A673 (cell line): ENCODE measurements at regions not wholly inside any gene's neighbourhood (a gene's known extent, or its start where the extent isn't known, plus 50 kb on each side); places are given as distances from the start of the nearest gene placed in this dataset.

Source experiments
- BruUV-seq: library from RNA; stranded (reverse); fragments of 400-500 nt; replicated peaks from 2 replicates; lab custom pipeline; 2021; lab: Mats Ljungman, UMichigan
- CTCF ChIA-PET: fragments of 300-600 bp; sonication (Branson Sonifier 250); formaldehyde crosslinking; loops from one replicate; lab custom pipeline; 2022; ENCODE audit warnings: antibody characterized with exemption; lab: Charles Lee
- POLR2A ChIA-PET: fragments of 300-600 bp; sonication (Branson Sonifier 250); formaldehyde crosslinking; loops from one replicate; lab custom pipeline; 2022; ENCODE audit warnings: antibody characterized with exemption; ENCODE audit not compliant: low non-redundant PET; lab: Charles Lee
- DNase-seq: peaks from one replicate; pipeline ENCODE4 v3.0.0-alpha.2; 2015; ENCODE audit warnings: low spot score
- H3K27ac ChIP-seq: fragments of 200-600 bp; sonication (generic); 2 replicates; pipeline ENCODE4 v1.5.1; 2016; ENCODE audit warnings: mixed run types, low read depth, mild to moderate bottlenecking, mixed read lengths, antibody characterized with exemption, low read length; ENCODE audit not compliant: poor library complexity, severe bottlenecking
- H3K27me3 ChIP-seq: fragments of 200-600 bp; sonication (generic); replicated peaks from 2 replicates; pipeline ENCODE4 v1.6.1; 2017; ENCODE audit warnings: mixed run types, low read depth, mild to moderate bottlenecking, mixed read lengths, antibody characterized with exemption, low read length; ENCODE audit not compliant: insufficient read depth, poor library complexity
- H3K36me3 ChIP-seq: fragments of 200-600 bp; sonication (generic); 2 replicates; pipeline ENCODE4 v1.6.1; 2016; ENCODE audit warnings: mixed run types, mild to moderate bottlenecking, mixed read lengths, antibody characterized with exemption, low read length; ENCODE audit not compliant: insufficient read depth, poor library complexity, severe bottlenecking
- H3K4me1 ChIP-seq: fragments of 200-600 bp; sonication (generic); 2 replicates; pipeline ENCODE4 v1.6.1; 2017; ENCODE audit warnings: mixed run types, mild to moderate bottlenecking, mixed read lengths, antibody characterized with exemption, low read length; ENCODE audit not compliant: insufficient read depth, poor library complexity, severe bottlenecking
- H3K4me3 ChIP-seq: fragments of 200-600 bp; sonication (generic); 2 replicates; pipeline ENCODE4 v1.5.1; 2016; ENCODE audit warnings: low read depth, mixed run types, mild to moderate bottlenecking, mixed read lengths, low read length; ENCODE audit not compliant: poor library complexity, severe bottlenecking
- H3K9me3 ChIP-seq: fragments of 200-600 bp; sonication (generic); 2 replicates; pipeline ENCODE4 v1.6.1; 2016; ENCODE audit warnings: mixed run types, low read depth, mild to moderate bottlenecking, mixed read lengths, antibody characterized with exemption, low read length; ENCODE audit not compliant: poor library complexity, severe bottlenecking
- EZH2 ChIP-seq: fragments of 200-600 bp; sonication (generic); IDR thresholded peaks from 2 replicates; pipeline ENCODE4 v1.6.1; 2017; ENCODE audit warnings: borderline replicate concordance, low read depth, mild to moderate bottlenecking, mixed read lengths, antibody characterized with exemption, low read length; ENCODE audit not compliant: poor library complexity, severe bottlenecking
- intact Hi-C: fragments of 100-400 bp; cut with micrococcal nuclease; formaldehyde crosslinking; loops from one replicate; pipeline ENCODE4 v1.10.0; 2022; ENCODE audit not compliant: unreplicated experiment
- TF ChIP-seq, protein P1 (sequence below): fragments of 300-800, 200-600 bp; sonication (generic); conservative IDR thresholded peaks from 2 replicates; pipeline ENCODE4 v1.5.1; 2017; ENCODE audit warnings: low read depth, mild to moderate bottlenecking, antibody characterized with exemption, low read length, moderate library complexity, mixed read lengths

GRCh38 chr3:82773207-82773606 lies 1011.8 kb upstream of the GBE1 start:
- intact Hi-C loops: no loop called here
- DNase-seq: no peak
- Histone ChIP-seq H3K4me1 (no peaks in the 10 kb centered on the region), H3K4me3 (no peak overlapping the region), H3K9me3 (no peaks in the 10 kb centered on the region), H3K36me3 (no peaks in the 10 kb centered on the region), H3K27me3 (no peaks in the 10 kb centered on the region), H3K27ac (no peak overlapping the region)
- ChIA-PET POLR2A (no interaction called here), CTCF (no interaction called here)
- no peak for TF ChIP-seq EZH2
- TF ChIP-seq, protein P1, sequence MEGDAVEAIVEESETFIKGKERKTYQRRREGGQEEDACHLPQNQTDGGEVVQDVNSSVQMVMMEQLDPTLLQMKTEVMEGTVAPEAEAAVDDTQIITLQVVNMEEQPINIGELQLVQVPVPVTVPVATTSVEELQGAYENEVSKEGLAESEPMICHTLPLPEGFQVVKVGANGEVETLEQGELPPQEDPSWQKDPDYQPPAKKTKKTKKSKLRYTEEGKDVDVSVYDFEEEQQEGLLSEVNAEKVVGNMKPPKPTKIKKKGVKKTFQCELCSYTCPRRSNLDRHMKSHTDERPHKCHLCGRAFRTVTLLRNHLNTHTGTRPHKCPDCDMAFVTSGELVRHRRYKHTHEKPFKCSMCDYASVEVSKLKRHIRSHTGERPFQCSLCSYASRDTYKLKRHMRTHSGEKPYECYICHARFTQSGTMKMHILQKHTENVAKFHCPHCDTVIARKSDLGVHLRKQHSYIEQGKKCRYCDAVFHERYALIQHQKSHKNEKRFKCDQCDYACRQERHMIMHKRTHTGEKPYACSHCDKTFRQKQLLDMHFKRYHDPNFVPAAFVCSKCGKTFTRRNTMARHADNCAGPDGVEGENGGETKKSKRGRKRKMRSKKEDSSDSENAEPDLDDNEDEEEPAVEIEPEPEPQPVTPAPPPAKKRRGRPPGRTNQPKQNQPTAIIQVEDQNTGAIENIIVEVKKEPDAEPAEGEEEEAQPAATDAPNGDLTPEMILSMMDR: no peak
- no TSS peak for BruUV-seq

DNA sequence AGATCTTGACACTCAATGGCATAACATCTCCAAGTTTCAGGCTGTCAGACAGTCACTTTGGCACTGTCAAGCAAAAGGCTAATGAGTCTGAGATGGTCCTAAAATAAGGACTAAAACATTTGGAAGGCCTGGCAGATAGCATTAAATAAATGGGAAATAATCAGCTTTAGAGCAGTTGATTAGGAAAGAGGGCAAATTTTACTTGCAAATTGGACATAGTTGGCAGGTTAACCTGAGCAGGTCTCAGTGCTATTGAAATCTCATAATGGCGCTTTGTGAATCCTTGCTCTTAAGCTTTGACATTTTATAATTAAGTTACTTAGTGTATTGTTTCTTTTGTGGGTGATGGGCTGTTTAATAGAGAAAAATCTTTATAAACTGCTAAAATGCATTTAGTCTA lies 1003.1 kb upstream of the GBE1 start:
- CTCF ChIA-PET: no interaction called here
- POLR2A ChIA-PET: no interaction called here
- no peak overlapping the region for H3K27ac ChIP-seq
- no peaks in the 10 kb centered on the region for H3K4me1 ChIP-seq
- no peaks in the 10 kb centered on the region for H3K36me3 ChIP-seq
- H3K27me3 ChIP-seq: no peaks in the 10 kb centered on the region
- DNase-seq: no peak
- no TSS peak for BruUV-seq
- H3K4me3 ChIP-seq: no peak overlapping the region
- H3K9me3 ChIP-seq: no peaks in the 10 kb centered on the region
- TF ChIP-seq, protein P1: no peak
- no peak for TF ChIP-seq EZH2
- intact Hi-C loops: no loop called here

- intact Hi-C loops: no loop called here
- ChIA-PET POLR2A (no interaction called here), CTCF (no interaction called here)
- H3K9me3 ChIP-seq: no peaks in the 10 kb centered on the region
- no peaks in the 10 kb centered on the region for H3K27me3 ChIP-seq
- DNase-seq: no peak
- H3K4me1 ChIP-seq: no peaks in the 10 kb centered on the region
- no TSS peak for BruUV-seq
- no peaks in the 10 kb centered on the region for H3K36me3 ChIP-seq
- no peak overlapping the region for H3K4me3 ChIP-seq
- TF ChIP-seq, protein P1: no peak
- TF ChIP-seq EZH2: no peak
- no peak overlapping the region for H3K27ac ChIP-seq
Observed at GRCh38 chr3:82761858-82762257, 1000.4 kb upstream of the GBE1 start.
